ENCODE measurements at regions not wholly inside any gene's neighbourhood (a gene's known extent, or its start where the extent isn't known, plus 50 kb on each side); places are given as distances from the start of the nearest gene placed in this dataset.

- DNase-seq, result no peak
- H3K27ac Mint-ChIP-seq, result no peak overlapping the region
- H3K9me3 Mint-ChIP-seq, result no peaks in the 10 kb centered on the region
- no peak overlapping the region for H3K4me3 Mint-ChIP-seq
- no peaks in the 10 kb centered on the region for H3K4me1 Mint-ChIP-seq
- no peak for ATAC-seq
- H3K27me3 Mint-ChIP-seq, result peaks cover 10% of the 10 kb centered on the region
These were observed 635.2 kb downstream of the TBC1D22A start for GRCh38 chr22:47397673-47398072.

GRCh38 chr22:47396515-47396914 lies 634.1 kb downstream of the TBC1D22A start:
- DNase-seq, result no peak
- no peaks in the 10 kb centered on the region for H3K9me3 Mint-ChIP-seq
- no peaks in the 10 kb centered on the region for H3K27me3 Mint-ChIP-seq
- no peaks in the 10 kb centered on the region for H3K4me1 Mint-ChIP-seq
- H3K4me3 Mint-ChIP-seq, result no peak overlapping the region
- no peak overlapping the region for H3K27ac Mint-ChIP-seq
- ATAC-seq, result no peak

- no peaks in the 10 kb centered on the region for H3K27me3 Mint-ChIP-seq
- ATAC-seq, result no peak
- no peak overlapping the region for H3K27ac Mint-ChIP-seq
These were observed 633.7 kb downstream of the TBC1D22A start for GRCh38 chr22:47396105-47396504.

GRCh38 chr22:47395481-47395880 lies 633.0 kb downstream of the TBC1D22A start:
- H3K9me3 Mint-ChIP-seq, result no peaks in the 10 kb centered on the region
- H3K27me3 Mint-ChIP-seq, result no peaks in the 10 kb centered on the region
- ATAC-seq (no peak), DNase-seq (no peak)
- no peak overlapping the region for H3K4me3 Mint-ChIP-seq
- peak overlapping the region in 1 of 2 donors; percentile 85 for H3K27ac Mint-ChIP-seq
- no peaks in the 10 kb centered on the region for H3K4me1 Mint-ChIP-seq

More at GRCh38 chr22:47396105-47396504, 633.7 kb downstream of the TBC1D22A start:
- Mint-ChIP-seq H3K4me3 (no peak overlapping the region), H3K4me1 (no peaks in the 10 kb centered on the region), H3K9me3 (no peaks in the 10 kb centered on the region)
- no peak for DNase-seq

- no peaks in the 10 kb centered on the region for H3K27me3 Mint-ChIP-seq
- H3K27ac Mint-ChIP-seq, result peak overlapping the region in 1 of 2 donors; percentile 85
- no peaks in the 10 kb centered on the region for H3K9me3 Mint-ChIP-seq
- no peak for DNase-seq
- no peaks in the 10 kb centered on the region for H3K4me1 Mint-ChIP-seq
- ATAC-seq, result no peak
- no peak overlapping the region for H3K4me3 Mint-ChIP-seq
These were observed 632.3 kb downstream of the TBC1D22A start for GRCh38 chr22:47394504-47395440.

GRCh38 chr22:47393191-47393590 lies 630.7 kb downstream of the TBC1D22A start:
- H3K27ac Mint-ChIP-seq, result no peak overlapping the region
- ATAC-seq, result no peak
- H3K27me3 Mint-ChIP-seq, result no peaks in the 10 kb centered on the region
- H3K4me3 Mint-ChIP-seq, result no peak overlapping the region
- DNase-seq, result no peak
- no peaks in the 10 kb centered on the region for H3K4me1 Mint-ChIP-seq
- no peaks in the 10 kb centered on the region for H3K9me3 Mint-ChIP-seq

- no peaks in the 10 kb centered on the region for H3K9me3 Mint-ChIP-seq
- H3K4me3 Mint-ChIP-seq, result no peak overlapping the region
- H3K27me3 Mint-ChIP-seq, result no peaks in the 10 kb centered on the region
- DNase-seq (no peak), ATAC-seq (no peak)
- H3K4me1 Mint-ChIP-seq, result no peaks in the 10 kb centered on the region
- no peak overlapping the region for H3K27ac Mint-ChIP-seq
These were observed 630.3 kb downstream of the TBC1D22A start for GRCh38 chr22:47392729-47393128.

GRCh38 chr22:47392054-47392347 lies 629.6 kb downstream of the TBC1D22A start:
- H3K4me3 Mint-ChIP-seq, result no peak overlapping the region
- ATAC-seq, result no peak
- no peaks in the 10 kb centered on the region for H3K4me1 Mint-ChIP-seq
- H3K27me3 Mint-ChIP-seq, result no peaks in the 10 kb centered on the region
- no peak for DNase-seq
- no peak overlapping the region for H3K27ac Mint-ChIP-seq
- H3K9me3 Mint-ChIP-seq, result no peaks in the 10 kb centered on the region

GRCh38 chr22:47391169-47392053 lies 629.0 kb downstream of the TBC1D22A start:
- Mint-ChIP-seq H3K27ac (no peak overlapping the region), H3K27me3 (no peaks in the 10 kb centered on the region), H3K4me3 (no peak overlapping the region), H3K9me3 (no peaks in the 10 kb centered on the region), H3K4me1 (no peaks in the 10 kb centered on the region)
- DNase-seq (no peak), ATAC-seq (no peak)

- no peaks in the 10 kb centered on the region for H3K9me3 Mint-ChIP-seq
- H3K27me3 Mint-ChIP-seq, result no peaks in the 10 kb centered on the region
- no peak for ATAC-seq
- no peak overlapping the region for H3K27ac Mint-ChIP-seq
- H3K4me1 Mint-ChIP-seq, result no peaks in the 10 kb centered on the region
- no peak overlapping the region for H3K4me3 Mint-ChIP-seq
- no peak for DNase-seq
These were observed 627.8 kb downstream of the TBC1D22A start for GRCh38 chr22:47390026-47390970.

- H3K4me3 Mint-ChIP-seq, result no peak overlapping the region
- H3K27ac Mint-ChIP-seq, result no peak overlapping the region
- ATAC-seq, result no peak
- H3K9me3 Mint-ChIP-seq, result no peaks in the 10 kb centered on the region
- DNase-seq, result no peak
- H3K4me1 Mint-ChIP-seq, result no peaks in the 10 kb centered on the region
- H3K27me3 Mint-ChIP-seq, result no peaks in the 10 kb centered on the region
These were observed 626.8 kb downstream of the TBC1D22A start for GRCh38 chr22:47389201-47389600.

GRCh38 chr22:47388778-47389177 lies 626.3 kb downstream of the TBC1D22A start:
- H3K27ac Mint-ChIP-seq, result no peak overlapping the region
- no peaks in the 10 kb centered on the region for H3K27me3 Mint-ChIP-seq
- ATAC-seq (no peak), DNase-seq (no peak)
- H3K4me1 Mint-ChIP-seq, result no peaks in the 10 kb centered on the region
- H3K4me3 Mint-ChIP-seq, result no peak overlapping the region
- no peaks in the 10 kb centered on the region for H3K9me3 Mint-ChIP-seq

GRCh38 chr22:47388331-47388730 lies 625.9 kb downstream of the TBC1D22A start:
- DNase-seq (no peak), ATAC-seq (no peak)
- Mint-ChIP-seq H3K27me3 (no peaks in the 10 kb centered on the region), H3K9me3 (no peaks in the 10 kb centered on the region), H3K27ac (no peak overlapping the region), H3K4me3 (no peak overlapping the region), H3K4me1 (no peaks in the 10 kb centered on the region)

- no peaks in the 10 kb centered on the region for H3K9me3 Mint-ChIP-seq
- H3K27me3 Mint-ChIP-seq, result no peaks in the 10 kb centered on the region
- no peaks in the 10 kb centered on the region for H3K4me1 Mint-ChIP-seq
- no peak overlapping the region for H3K27ac Mint-ChIP-seq
- no peak overlapping the region for H3K4me3 Mint-ChIP-seq
- DNase-seq (no peak), ATAC-seq (no peak)
These were observed 624.5 kb downstream of the TBC1D22A start for GRCh38 chr22:47386812-47387510.

- Mint-ChIP-seq H3K27me3 (no peaks in the 10 kb centered on the region), H3K4me1 (no peaks in the 10 kb centered on the region), H3K27ac (no peak overlapping the region), H3K4me3 (no peak overlapping the region), H3K9me3 (no peaks in the 10 kb centered on the region)
- DNase-seq (no peak), ATAC-seq (no peak)
These were observed 622.5 kb downstream of the TBC1D22A start for GRCh38 chr22:47384977-47385376.

All from stimulated activated naive CD8-positive, alpha-beta T cell treated with anti-CD3 and anti-CD28 coated beads, Interleukin-15, amount 100 ng/mL, for 72 hours (primary cell).